ENCODE measurements at regions not wholly inside any gene's neighbourhood (a gene's known extent, or its start where the extent isn't known, plus 50 kb on each side); places are given as distances from the start of the nearest gene placed in this dataset.

DNA sequence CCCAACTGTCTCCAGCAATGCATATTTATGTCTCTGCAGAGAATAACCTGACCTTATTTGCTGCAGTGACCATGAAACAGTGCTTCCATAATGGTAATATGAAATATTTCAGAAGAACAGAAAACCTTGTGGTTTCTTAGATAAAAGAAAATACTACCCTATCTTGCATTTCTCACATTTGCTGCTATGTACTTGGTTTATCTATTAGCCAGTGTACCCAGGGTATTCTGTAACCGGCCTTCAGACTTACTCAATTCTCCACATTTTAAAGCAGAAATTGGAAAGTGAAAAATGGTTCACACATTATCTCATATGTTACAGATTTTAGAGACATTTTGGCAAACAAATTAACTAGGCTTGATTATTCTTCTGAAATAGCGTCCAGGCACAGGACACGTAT lies 57.9 kb upstream of the CCDC91 start:
- POLR2A ChIA-PET: no interaction called here
- DNase-seq: no peak
- CTCF ChIA-PET: no interaction called here
- H3K4me3 Mint-ChIP-seq: no peak overlapping the region
- peaks cover 1% of the 10 kb centered on the region for H3K4me1 Mint-ChIP-seq
- no peaks in the 10 kb centered on the region for H3K9me3 Mint-ChIP-seq
- H3K27ac Mint-ChIP-seq: no peak overlapping the region
- H3K36me3 Mint-ChIP-seq (ENCODE audit: low read depth): no peaks in the 10 kb centered on the region
- H3K27me3 Mint-ChIP-seq: no peaks in the 10 kb centered on the region

DNA sequence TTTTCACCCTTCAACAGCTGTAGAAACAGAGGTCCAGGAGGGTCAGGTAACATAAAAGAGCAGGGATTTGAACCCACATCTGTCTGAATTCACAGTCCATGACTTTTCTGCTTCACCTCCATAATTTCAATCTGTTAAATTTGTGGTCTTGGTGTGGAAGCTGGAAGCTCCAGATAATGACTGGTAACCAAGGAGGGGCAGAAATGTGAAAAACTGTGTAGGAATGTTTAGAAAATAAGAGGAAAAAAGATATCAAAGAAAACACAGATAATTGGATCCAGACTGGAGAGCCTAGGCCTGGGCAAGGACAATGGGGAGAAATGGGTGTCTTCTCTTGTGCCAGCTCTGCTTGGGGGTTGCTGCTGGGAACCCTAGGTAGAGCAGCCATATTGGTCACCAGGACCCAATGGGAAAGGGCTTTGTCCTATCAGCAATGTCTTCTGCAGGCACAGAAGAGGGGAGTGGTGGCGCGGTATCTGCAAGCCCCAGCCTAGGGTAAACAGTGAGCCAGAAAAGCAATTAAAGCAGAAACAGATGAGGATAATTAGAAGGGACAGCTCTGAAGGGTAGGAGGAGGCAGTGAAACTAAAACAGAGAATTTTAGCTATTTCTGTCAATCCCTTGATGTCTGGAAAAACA lies 54.3 kb upstream of the CCDC91 start:
- Mint-ChIP-seq H3K4me1 (peaks cover under 1% of the 10 kb centered on the region), H3K27me3 (no peaks in the 10 kb centered on the region), H3K27ac (no peak overlapping the region), H3K4me3 (no peak overlapping the region), H3K9me3 (no peaks in the 10 kb centered on the region), H3K36me3 (ENCODE audit: low read depth) (no peaks in the 10 kb centered on the region)
- POLR2A ChIA-PET: no interaction called here
- no peak for DNase-seq
- CTCF ChIA-PET: no interaction called here

DNA sequence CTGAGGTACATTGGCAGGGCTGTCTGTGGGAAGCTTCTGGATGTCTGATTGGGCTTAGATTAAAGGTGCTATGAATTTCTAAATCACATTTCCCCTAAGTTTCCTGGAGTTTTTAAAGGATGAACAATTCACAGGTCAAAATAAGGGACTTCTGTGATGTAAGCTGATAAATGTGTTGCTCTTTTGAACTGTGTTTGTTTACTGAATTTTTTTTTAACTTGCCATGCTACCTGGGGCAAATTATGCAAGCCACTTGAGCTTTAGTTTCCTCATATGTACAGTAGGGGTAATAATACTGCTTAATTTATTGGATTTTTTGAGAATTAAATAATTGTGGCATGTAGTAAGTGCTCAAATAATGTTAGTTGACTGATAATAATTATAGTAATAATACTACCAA lies 52.8 kb upstream of the CCDC91 start:
- POLR2A ChIA-PET: no interaction called here
- no peaks in the 10 kb centered on the region for H3K36me3 Mint-ChIP-seq (ENCODE audit: low read depth)
- no peak for DNase-seq
- H3K27ac Mint-ChIP-seq: no peak overlapping the region
- H3K9me3 Mint-ChIP-seq: no peaks in the 10 kb centered on the region
- CTCF ChIA-PET: interaction anchor here (0.6 kb wide), 1 partner anchor 197 kb away, joined by 3 read pairs; no protein-coding TSS in a partner anchor
- H3K27me3 Mint-ChIP-seq: no peaks in the 10 kb centered on the region
- H3K4me3 Mint-ChIP-seq: no peak overlapping the region
- no peaks in the 10 kb centered on the region for H3K4me1 Mint-ChIP-seq

DNA sequence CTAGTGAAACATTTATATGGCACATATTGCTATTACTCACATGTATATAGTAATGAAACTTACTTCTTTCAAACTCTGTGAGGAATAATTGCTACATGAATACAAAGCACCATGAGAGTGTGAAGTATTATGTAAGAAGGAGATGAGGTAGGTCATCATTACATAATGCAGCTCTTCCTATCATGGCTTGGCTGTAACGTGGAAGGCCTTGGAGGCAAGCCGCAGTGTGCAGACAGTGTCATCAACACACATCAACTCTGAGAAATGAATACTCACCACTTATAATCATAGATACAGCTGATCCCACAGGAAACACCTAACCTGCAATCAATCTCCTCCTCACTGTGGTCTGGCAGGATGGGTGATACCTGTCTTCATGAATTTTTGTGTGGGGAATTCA lies 49.9 kb upstream of the CCDC91 start:
- no peak overlapping the region for H3K4me3 Mint-ChIP-seq
- POLR2A ChIA-PET: no interaction called here
- H3K27me3 Mint-ChIP-seq: no peaks in the 10 kb centered on the region
- no peaks in the 10 kb centered on the region for H3K36me3 Mint-ChIP-seq (ENCODE audit: low read depth)
- CTCF ChIA-PET: no interaction called here
- H3K9me3 Mint-ChIP-seq: no peaks in the 10 kb centered on the region
- DNase-seq: no peak
- H3K4me1 Mint-ChIP-seq: no peaks in the 10 kb centered on the region
- H3K27ac Mint-ChIP-seq: no peak overlapping the region
